Keratinocyte (primary cell): ENCODE measurements at regions not wholly inside any gene's neighbourhood (a gene's known extent, or its start where the extent isn't known, plus 50 kb on each side); places are given as distances from the start of the nearest gene placed in this dataset.

ENCODE experiments used
- DNase-seq: peaks from one replicate; pipeline ENCODE4 v3.0.0-alpha.2; 2011; ENCODE audit warnings: low read depth, missing footprints, low spot score
- FAIRE-seq: peaks from 2 replicates; lab custom pipeline; 2011; peaks lifted over from hg19 to GRCh38; lab: Jason Lieb, UNC
- H2AFZ ChIP-seq: 2 replicates; pipeline ENCODE4 v1.6.0; 2012; ENCODE audit warnings: low read length, control low read depth, inconsistent platforms; ENCODE audit not compliant: control insufficient read depth
- H3K27ac ChIP-seq: 2 replicates; pipeline ENCODE4 v1.5.1; 2011; ENCODE audit warnings: low read length; ENCODE audit not compliant: control insufficient read depth, insufficient read depth
- H3K27me3 ChIP-seq: 3 replicates; pipeline ENCODE4 v1.6.0; 2011; ENCODE audit warnings: low read length; ENCODE audit not compliant: control insufficient read depth, insufficient read depth; ENCODE audit errors: extremely low read depth
- H3K36me3 ChIP-seq, 2 experiments: 2 replicates in 1 of 2; 3 replicates in 1 of 2; pipeline ENCODE4 v1.5.1; 2011; ENCODE audit warnings: low read length in 2 of 2, mild to moderate bottlenecking in 1 of 2; ENCODE audit not compliant: control insufficient read depth in 2 of 2, insufficient read depth in 2 of 2; ENCODE audit errors: extremely low read depth in 1 of 2
- H3K4me1 ChIP-seq: 3 replicates; pipeline ENCODE4 v1.5.1; 2011; ENCODE audit warnings: low read length; ENCODE audit not compliant: control insufficient read depth, insufficient read depth; ENCODE audit errors: extremely low read depth
- H3K4me2 ChIP-seq: 3 replicates; pipeline ENCODE4 v1.6.0; 2011; ENCODE audit warnings: low read depth, low read length; ENCODE audit not compliant: control insufficient read depth, insufficient read depth; ENCODE audit errors: extremely low read depth
- H3K4me3 ChIP-seq, 3 experiments: fragments of 200-600 bp in 1 of 3; sonication (generic) in 1 of 3; 2 replicates in 2 of 3; 3 replicates in 1 of 3; pipeline ENCODE4 v1.5.1; 2011 to 2016; ENCODE audit warnings: low read length in 3 of 3, mild to moderate bottlenecking in 3 of 3, control low read depth in 2 of 3, inconsistent platforms in 1 of 3, low read depth in 1 of 3, mixed read lengths in 1 of 3, mixed run types in 1 of 3, moderate library complexity in 1 of 3; ENCODE audit not compliant: control insufficient read depth in 2 of 3, insufficient read depth in 2 of 3; ENCODE audit errors: extremely low read depth in 1 of 3
- H3K79me2 ChIP-seq: 2 replicates; pipeline ENCODE4 v1.6.0; 2012; ENCODE audit warnings: low read length; ENCODE audit not compliant: control insufficient read depth, insufficient read depth
- H3K9ac ChIP-seq: 3 replicates; pipeline ENCODE4 v1.6.0; 2011; ENCODE audit warnings: low read length; ENCODE audit not compliant: control insufficient read depth, insufficient read depth; ENCODE audit errors: extremely low read depth
- H3K9me1 ChIP-seq: 3 replicates; pipeline ENCODE4 v1.6.0; 2011; ENCODE audit warnings: low read length; ENCODE audit not compliant: control insufficient read depth, insufficient read depth; ENCODE audit errors: extremely low read depth
- H3K9me3 ChIP-seq: 2 replicates; pipeline ENCODE4 v1.5.1; 2012; ENCODE audit warnings: low read depth, low read length; ENCODE audit not compliant: control insufficient read depth
- H4K20me1 ChIP-seq: 3 replicates; pipeline ENCODE4 v1.6.0; 2011; ENCODE audit warnings: low read length; ENCODE audit not compliant: control insufficient read depth, insufficient read depth; ENCODE audit errors: extremely low read depth
- EZH2 ChIP-seq: IDR thresholded peaks from one replicate; pipeline ENCODE4 v1.6.1; 2012; ENCODE audit warnings: inconsistent platforms, mild to moderate bottlenecking, low read length, moderate library complexity
- dilution Hi-C: fragments of 300-500 bp; cut with MboI; formaldehyde crosslinking; loops from one replicate; pipeline ENCODE4 v1.7.0; 2020; ENCODE audit warnings: low sequenced_read_pairs; ENCODE audit not compliant: extremely low pct_ligation_motif_present
- TF ChIP-seq, protein P1 (sequence below), 3 experiments: IDR thresholded peaks in 1 of 3; conservative IDR thresholded peaks in 1 of 3; optimal IDR thresholded peaks in 1 of 3; 2 replicates in 2 of 3; 3 replicates in 1 of 3; pipeline versions ENCODE3 to v1.5.1; 2011; ENCODE audit warnings: low read length in 3 of 3, mild to moderate bottlenecking in 3 of 3, moderate library complexity in 2 of 3, control low read depth in 1 of 3, inconsistent platforms in 1 of 3; ENCODE audit not compliant: insufficient read depth in 2 of 3; ENCODE audit errors: extremely low read depth in 1 of 3

DNA sequence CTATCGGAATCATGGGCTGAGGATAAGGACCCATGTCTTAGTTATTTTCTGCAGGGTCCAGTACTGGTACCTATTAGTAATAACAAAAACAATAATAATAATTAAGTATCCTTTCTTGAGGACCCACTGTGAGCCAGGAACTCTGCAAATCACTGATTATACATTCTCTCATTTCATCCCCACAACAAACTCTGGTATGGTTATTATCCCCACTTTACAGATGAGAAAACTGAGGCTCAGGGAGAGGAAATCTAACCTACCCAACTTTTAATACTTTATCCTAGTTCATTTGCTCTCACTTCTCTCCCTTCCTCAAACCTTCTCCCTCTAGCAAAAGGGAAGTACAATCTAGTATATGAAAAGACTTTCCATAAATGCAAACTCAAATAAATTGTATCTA, 528.4 kb upstream of the PROK2 start:
- Histone ChIP-seq H2AFZ (no peak overlapping the region), H3K9me1 (no peaks in the 10 kb centered on the region), H3K4me2 (no peak overlapping the region), H3K9ac (no peak overlapping the region), H3K9me3 (no peaks in the 10 kb centered on the region), H3K79me2 (no peaks in the 10 kb centered on the region), H3K4me1 (no peaks in the 10 kb centered on the region), H3K36me3 (no peaks in the 10 kb centered on the region), H3K27ac (no peak overlapping the region), H4K20me1 (no peaks in the 10 kb centered on the region), H3K27me3 (no peaks in the 10 kb centered on the region), H3K4me3 (no peak overlapping the region)
- FAIRE-seq (no peak), DNase-seq (no peak)
- no peak for TF ChIP-seq EZH2
- TF ChIP-seq, protein P1, sequence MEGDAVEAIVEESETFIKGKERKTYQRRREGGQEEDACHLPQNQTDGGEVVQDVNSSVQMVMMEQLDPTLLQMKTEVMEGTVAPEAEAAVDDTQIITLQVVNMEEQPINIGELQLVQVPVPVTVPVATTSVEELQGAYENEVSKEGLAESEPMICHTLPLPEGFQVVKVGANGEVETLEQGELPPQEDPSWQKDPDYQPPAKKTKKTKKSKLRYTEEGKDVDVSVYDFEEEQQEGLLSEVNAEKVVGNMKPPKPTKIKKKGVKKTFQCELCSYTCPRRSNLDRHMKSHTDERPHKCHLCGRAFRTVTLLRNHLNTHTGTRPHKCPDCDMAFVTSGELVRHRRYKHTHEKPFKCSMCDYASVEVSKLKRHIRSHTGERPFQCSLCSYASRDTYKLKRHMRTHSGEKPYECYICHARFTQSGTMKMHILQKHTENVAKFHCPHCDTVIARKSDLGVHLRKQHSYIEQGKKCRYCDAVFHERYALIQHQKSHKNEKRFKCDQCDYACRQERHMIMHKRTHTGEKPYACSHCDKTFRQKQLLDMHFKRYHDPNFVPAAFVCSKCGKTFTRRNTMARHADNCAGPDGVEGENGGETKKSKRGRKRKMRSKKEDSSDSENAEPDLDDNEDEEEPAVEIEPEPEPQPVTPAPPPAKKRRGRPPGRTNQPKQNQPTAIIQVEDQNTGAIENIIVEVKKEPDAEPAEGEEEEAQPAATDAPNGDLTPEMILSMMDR (optimal IDR thresholded peaks at IDR 0.05 in 1 of 3, IDR thresholded peaks at IDR 0.05 in 1 of 3, conservative IDR thresholded peaks at IDR 0.05 in 1 of 3; ENCODE audit: extremely low read depth in 1 of 3, insufficient read depth in 2 of 3, low read length in 3 of 3) = no peak
- dilution Hi-C loops = no loop called here

DNA sequence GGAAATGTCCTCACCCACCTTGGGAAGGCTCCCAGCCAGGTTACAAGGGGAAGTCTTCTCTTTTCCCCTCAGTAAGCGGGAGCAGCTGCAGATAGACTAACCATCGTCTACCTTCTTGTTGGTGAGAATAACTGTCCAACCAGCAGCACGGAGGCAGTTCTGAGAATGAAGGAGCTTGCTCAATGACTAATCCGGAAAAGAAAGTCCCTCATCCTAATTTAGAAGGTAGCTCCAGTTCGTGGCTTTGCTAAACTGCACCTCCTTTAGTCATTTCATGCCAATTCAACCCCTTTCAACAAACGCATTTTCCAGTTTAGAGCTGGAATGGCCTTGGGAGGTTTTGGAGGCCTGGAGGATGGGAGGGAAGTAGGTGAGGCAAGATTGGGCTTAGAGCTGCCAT, 527.4 kb upstream of the PROK2 start:
- Histone ChIP-seq H3K4me2 (no peak overlapping the region), H3K36me3 (no peaks in the 10 kb centered on the region), H3K4me3 (no peak overlapping the region), H4K20me1 (no peaks in the 10 kb centered on the region), H3K79me2 (no peaks in the 10 kb centered on the region), H3K27me3 (no peaks in the 10 kb centered on the region), H3K27ac (no peak overlapping the region), H3K9me3 (no peaks in the 10 kb centered on the region), H3K9me1 (no peaks in the 10 kb centered on the region), H2AFZ (no peak overlapping the region), H3K9ac (no peak overlapping the region), H3K4me1 (no peaks in the 10 kb centered on the region)
- DNase-seq = no peak
- dilution Hi-C loops = no loop called here
- no peak for FAIRE-seq
- TF ChIP-seq, protein P1 (optimal IDR thresholded peaks at IDR 0.05 in 1 of 3, IDR thresholded peaks at IDR 0.05 in 1 of 3, conservative IDR thresholded peaks at IDR 0.05 in 1 of 3; ENCODE audit: extremely low read depth in 1 of 3, insufficient read depth in 2 of 3, low read length in 3 of 3) = no peak
- TF ChIP-seq EZH2 = no peak
